ENCODE measurements at regions not wholly inside any gene's neighbourhood (a gene's known extent, or its start where the extent isn't known, plus 50 kb on each side); places are given as distances from the start of the nearest gene placed in this dataset.

GRCh38 chr2:15693382-15693781, 101.7 kb downstream of the DDX1 start (continued):
- TF ChIP-seq REST (tag by site-specific recombination; IDR thresholded peaks at IDR 0.05) (no peak), SALL2 (tag by site-specific recombination; IDR thresholded peaks at IDR 0.05; ENCODE audit: borderline replicate concordance) (no peak), ZNF416 (tag by site-specific recombination; IDR thresholded peaks at IDR 0.05) (no peak), ZNF341 (tag by site-specific recombination; IDR thresholded peaks at IDR 0.05; ENCODE audit: low read depth) (no peak), ZBTB21 (tag by site-specific recombination; IDR thresholded peaks at IDR 0.05) (no peak), ZNF555 (tag by site-specific recombination; conservative IDR thresholded peaks at IDR 0.05) (peak; percentile 33), ZNF426 (tag by site-specific recombination; IDR thresholded peaks at IDR 0.05) (peak; percentile 47), ZNF561 (tag by site-specific recombination; IDR thresholded peaks at IDR 0.05; ENCODE audit: borderline replicate concordance) (no peak), ZNF423 (tag by site-specific recombination; IDR thresholded peaks at IDR 0.05) (no peak), ZNF645 (tag by site-specific recombination; IDR thresholded peaks at IDR 0.05) (no peak), ZNF777 (tag by site-specific recombination; IDR thresholded peaks at IDR 0.05; ENCODE audit: borderline replicate concordance) (no peak), ZNF785 (tag by site-specific recombination; IDR thresholded peaks at IDR 0.05) (no peak), ZNF174 (tag by site-specific recombination; IDR thresholded peaks at IDR 0.05) (no peak)

- TF ChIP-seq PBX3 (CRISPR knock-in tag; IDR thresholded peaks at IDR 0.05) (no peak), ZNF645 (tag by site-specific recombination; IDR thresholded peaks at IDR 0.05) (no peak), ZBTB44 (tag by site-specific recombination; IDR thresholded peaks at IDR 0.05) (no peak), ZNF140 (tag by site-specific recombination; IDR thresholded peaks at IDR 0.05) (no peak), SP3 (tag by site-specific recombination; IDR thresholded peaks at IDR 0.05) (no peak), ZNF148 (tag by site-specific recombination; IDR thresholded peaks at IDR 0.05; ENCODE audit: borderline replicate concordance) (no peak), ZSCAN16 (tag by site-specific recombination; IDR thresholded peaks at IDR 0.05) (no peak), ZNF571 (tag by site-specific recombination; IDR thresholded peaks at IDR 0.05) (no peak), ZBTB11 (tag by site-specific recombination; conservative IDR thresholded peaks at IDR 0.05; ENCODE audit: low read depth) (no peak)
- Histone ChIP-seq H3K4me1 (ENCODE audit: control insufficient read depth, insufficient read depth, low read length) (no peaks in the 10 kb centered on the region), H3K4me3 (ENCODE audit: low read depth, low read length) (no peak overlapping the region), H3K9me3 (ENCODE audit: control insufficient read depth, insufficient read depth, low read depth, low read length) (no peaks in the 10 kb centered on the region), H3K36me3 (ENCODE audit: control insufficient read depth in 2 of 2, insufficient read depth in 1 of 2, low read length in 2 of 2) (no peaks in the 10 kb centered on the region), H3K27ac (ENCODE audit: extremely low read depth, low read depth, low read length) (no peak overlapping the region)
- ChIA-PET CTCF (interaction anchor here (0.7 kb wide), 1 partner anchor 16 kb away, joined by 3 read pairs; no protein-coding TSS in a partner anchor), POLR2A (no interaction called here)
Observed at GRCh38 chr2:15693926-15694588, 102.4 kb downstream of the DDX1 start.
